ENCODE measurements at regions not wholly inside any gene's neighbourhood (a gene's known extent, or its start where the extent isn't known, plus 50 kb on each side); places are given as distances from the start of the nearest gene placed in this dataset.

DNA sequence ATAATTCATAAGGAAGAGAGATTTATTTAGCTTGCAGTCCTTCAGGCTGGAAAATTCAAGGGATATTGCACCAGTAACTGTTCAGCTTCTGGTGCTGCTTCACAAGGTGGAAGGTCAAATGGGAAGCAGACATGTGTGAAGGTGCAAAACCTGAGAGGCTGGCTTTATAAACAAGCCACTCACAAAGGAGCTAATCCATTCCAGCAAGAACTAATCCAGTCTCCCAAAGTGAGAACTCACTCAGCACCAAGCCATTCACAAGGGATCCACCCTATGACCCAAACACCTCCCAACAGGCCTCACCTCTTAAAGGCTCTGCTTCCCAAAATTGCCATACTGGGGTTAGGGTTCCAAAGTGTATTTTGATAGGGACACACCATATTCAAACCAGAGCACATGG lies 1018.4 kb upstream of the ACVR2A start:
- no peak overlapping the region for H3K4me3 ChIP-seq (ENCODE audit: control insufficient read depth, low read depth, low read length)
- TF ChIP-seq, protein P1, sequence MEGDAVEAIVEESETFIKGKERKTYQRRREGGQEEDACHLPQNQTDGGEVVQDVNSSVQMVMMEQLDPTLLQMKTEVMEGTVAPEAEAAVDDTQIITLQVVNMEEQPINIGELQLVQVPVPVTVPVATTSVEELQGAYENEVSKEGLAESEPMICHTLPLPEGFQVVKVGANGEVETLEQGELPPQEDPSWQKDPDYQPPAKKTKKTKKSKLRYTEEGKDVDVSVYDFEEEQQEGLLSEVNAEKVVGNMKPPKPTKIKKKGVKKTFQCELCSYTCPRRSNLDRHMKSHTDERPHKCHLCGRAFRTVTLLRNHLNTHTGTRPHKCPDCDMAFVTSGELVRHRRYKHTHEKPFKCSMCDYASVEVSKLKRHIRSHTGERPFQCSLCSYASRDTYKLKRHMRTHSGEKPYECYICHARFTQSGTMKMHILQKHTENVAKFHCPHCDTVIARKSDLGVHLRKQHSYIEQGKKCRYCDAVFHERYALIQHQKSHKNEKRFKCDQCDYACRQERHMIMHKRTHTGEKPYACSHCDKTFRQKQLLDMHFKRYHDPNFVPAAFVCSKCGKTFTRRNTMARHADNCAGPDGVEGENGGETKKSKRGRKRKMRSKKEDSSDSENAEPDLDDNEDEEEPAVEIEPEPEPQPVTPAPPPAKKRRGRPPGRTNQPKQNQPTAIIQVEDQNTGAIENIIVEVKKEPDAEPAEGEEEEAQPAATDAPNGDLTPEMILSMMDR (IDR thresholded peaks at IDR 0.05; ENCODE audit: control insufficient read depth, insufficient read depth, low read depth, low read length, missing control alignments) = no peak
- no peak for DNase-seq (ENCODE audit: low read depth)

DNA sequence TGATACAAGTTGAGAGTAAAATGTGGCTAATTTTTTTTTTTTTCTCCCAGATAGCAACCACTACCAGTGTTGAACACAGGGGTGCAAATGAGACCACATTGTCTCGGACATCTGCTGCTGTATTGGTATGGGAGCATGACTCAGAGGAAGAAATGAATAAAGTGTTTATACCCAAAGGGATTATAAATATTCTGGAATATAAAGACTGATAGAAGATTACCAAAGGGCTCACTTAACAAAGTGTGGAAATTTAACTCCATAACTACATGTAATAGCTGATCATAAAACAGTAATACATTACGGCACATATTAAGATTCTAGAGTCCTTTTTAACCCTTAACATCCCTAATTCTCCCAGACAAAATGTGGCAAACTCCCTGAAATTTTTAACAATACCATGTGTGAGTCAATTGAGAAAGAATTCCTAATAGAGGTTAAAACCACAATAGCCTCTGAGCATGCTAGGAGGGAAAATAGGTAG lies 1023.0 kb upstream of the ACVR2A start:
- DNase-seq (ENCODE audit: low read depth) = no peak
- no peak overlapping the region for H3K4me3 ChIP-seq (ENCODE audit: control insufficient read depth, low read depth, low read length)
- TF ChIP-seq, protein P1 (IDR thresholded peaks at IDR 0.05; ENCODE audit: control insufficient read depth, insufficient read depth, low read depth, low read length, missing control alignments) = no peak

DNA sequence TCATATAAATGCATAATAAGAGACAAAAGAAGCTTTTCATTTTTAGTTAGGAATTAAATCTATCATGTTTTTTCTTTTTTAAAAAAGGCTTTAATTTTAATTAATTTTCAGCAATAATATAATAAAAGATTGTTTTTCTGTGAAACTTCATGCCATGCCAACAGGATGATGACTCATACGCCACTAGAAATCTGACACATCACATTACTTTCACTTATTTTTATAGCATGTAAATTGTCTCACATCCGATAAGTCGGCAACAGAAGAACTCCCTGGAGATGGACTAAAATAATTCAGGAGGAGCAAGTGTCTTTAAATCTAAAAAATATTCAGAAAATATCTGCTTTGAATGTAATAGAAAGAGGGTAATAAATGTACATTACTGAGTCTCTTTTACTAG lies 1024.2 kb upstream of the ACVR2A start:
- H3K4me3 ChIP-seq (ENCODE audit: control insufficient read depth, low read depth, low read length) = no peak overlapping the region
- TF ChIP-seq, protein P1 (IDR thresholded peaks at IDR 0.05; ENCODE audit: control insufficient read depth, insufficient read depth, low read depth, low read length, missing control alignments) = no peak
- no peak for DNase-seq (ENCODE audit: low read depth)

DNA sequence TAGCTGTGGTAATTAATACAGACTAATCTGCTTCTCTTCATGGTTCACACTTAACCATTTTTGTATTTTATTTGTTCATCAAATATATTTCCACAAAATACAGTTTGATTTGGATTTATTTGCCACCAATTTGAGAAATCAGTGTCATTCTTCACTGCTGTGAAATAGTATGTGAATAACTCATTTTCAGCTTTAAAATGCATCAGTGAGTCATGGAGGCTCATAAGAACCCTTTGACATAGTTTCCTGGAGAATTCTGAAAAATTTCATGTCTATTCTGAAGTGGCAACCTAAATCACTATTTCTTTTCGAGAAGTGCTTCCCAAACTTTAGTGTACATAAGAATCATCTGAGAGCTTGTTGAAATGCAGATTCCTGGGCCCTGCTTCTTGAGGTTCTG lies 1026.7 kb upstream of the ACVR2A start:
- TF ChIP-seq, protein P1 (IDR thresholded peaks at IDR 0.05; ENCODE audit: control insufficient read depth, insufficient read depth, low read depth, low read length, missing control alignments) = no peak
- H3K4me3 ChIP-seq (ENCODE audit: control insufficient read depth, low read depth, low read length) = no peak overlapping the region
- DNase-seq (ENCODE audit: low read depth) = no peak

DNA sequence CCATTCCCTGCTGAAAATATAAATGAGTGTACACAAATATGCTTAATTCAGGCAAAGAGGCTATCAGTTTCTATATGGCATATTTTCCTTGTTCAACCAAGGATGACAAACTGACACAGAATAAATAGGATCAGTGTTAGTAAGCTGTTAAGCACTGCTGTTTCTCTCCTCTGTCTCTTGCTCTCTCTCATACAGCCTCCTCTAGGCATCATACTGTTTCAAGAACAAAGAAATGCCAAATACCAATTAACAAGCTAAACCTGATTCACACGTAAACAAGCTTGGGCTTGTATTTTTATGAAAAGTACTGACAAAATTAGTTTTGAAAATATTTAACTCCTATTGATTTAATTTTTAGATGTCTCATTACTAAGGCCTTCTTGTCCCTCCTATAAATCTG lies 1027.2 kb upstream of the ACVR2A start:
- TF ChIP-seq, protein P1 (IDR thresholded peaks at IDR 0.05; ENCODE audit: control insufficient read depth, insufficient read depth, low read depth, low read length, missing control alignments) = no peak
- DNase-seq (ENCODE audit: low read depth) = no peak
- no peak overlapping the region for H3K4me3 ChIP-seq (ENCODE audit: control insufficient read depth, low read depth, low read length)

DNA sequence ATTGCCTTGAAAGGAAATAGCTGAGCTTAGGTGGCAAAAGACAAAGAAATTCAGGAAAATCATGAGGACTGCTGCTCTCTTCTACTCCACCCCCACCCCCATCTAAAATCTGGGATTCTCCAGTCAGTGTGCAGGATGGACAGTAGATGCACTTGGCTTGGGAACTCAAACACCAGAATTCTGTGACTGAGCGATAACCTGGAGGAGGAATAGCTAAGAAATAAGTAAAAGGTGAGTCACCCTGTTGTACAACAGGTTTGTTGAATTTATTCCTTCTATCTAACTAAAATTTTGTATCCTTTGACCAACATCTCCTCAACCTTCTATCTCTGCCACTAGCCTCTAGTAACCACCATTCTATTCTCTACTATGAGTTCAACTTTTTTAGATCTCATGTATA lies 1029.9 kb upstream of the ACVR2A start:
- DNase-seq (ENCODE audit: low read depth) = no peak
- TF ChIP-seq, protein P1 (IDR thresholded peaks at IDR 0.05; ENCODE audit: control insufficient read depth, insufficient read depth, low read depth, low read length, missing control alignments) = no peak
- H3K4me3 ChIP-seq (ENCODE audit: control insufficient read depth, low read depth, low read length) = no peak overlapping the region
